HepG2 (cell line): ENCODE measurements at regions not wholly inside any gene's neighbourhood (a gene's known extent, or its start where the extent isn't known, plus 50 kb on each side); places are given as distances from the start of the nearest gene placed in this dataset.
A peak's percentile ranks its signal among the peaks of the same experiment; 100 is the strongest.

ENCODE experiments used
- ATAC-seq: fragments of 200-7000 bp; cut with Tn5 transposase; 3 replicates; pipeline ENCODE4 v1.9.1; 2020; ENCODE audit warnings: mild to moderate bottlenecking, moderate library complexity
- BruUV-seq: library from RNA; stranded (reverse); fragments of 400-500 nt; replicated peaks from 2 replicates; lab custom pipeline; 2021; lab: Mats Ljungman, UMichigan
- CTCF ChIA-PET: fragments of 300-600 bp; formaldehyde crosslinking; extraction: SDS; loops from one replicate; lab custom pipeline; 2021; ENCODE audit warnings: low total read pairs, inconsistent platforms, low intra/inter-chr PET ratio; lab: Yijun Ruan, JAX
- POLR2A ChIA-PET: fragments of 350-600 bp; sonication (Branson Sonifier 250); formaldehyde crosslinking; loops from one replicate; lab custom pipeline; 2020; ENCODE audit warnings: antibody characterized with exemption, inconsistent platforms; lab: Yijun Ruan, JAX
- DNase-seq: peaks from one replicate; pipeline ENCODE4 v3.0.0-alpha.2; 2015; ENCODE audit warnings: low spot score
- FAIRE-seq: peaks from 3 replicates; lab custom pipeline; 2011; peaks lifted over from hg19 to GRCh38; lab: Jason Lieb, UNC
- H2AFZ ChIP-seq: one replicate; pipeline ENCODE4 v1.6.1; 2011; ENCODE audit warnings: low read length, inconsistent platforms
- H3K27ac ChIP-seq: fragments of 300-600 bp; 3 replicates; pipeline ENCODE4 v1.8.0; 2011; ENCODE audit warnings: mixed run types, mild to moderate bottlenecking, mixed read lengths, low read length, inconsistent platforms; ENCODE audit not compliant: insufficient read depth; ENCODE audit errors: extremely low read length
- H3K27me3 ChIP-seq, 2 experiments: fragments of 200-600 bp in 1 of 2; 2 replicates in 1 of 2; 3 replicates in 1 of 2; pipeline versions ENCODE4 v1.6.0 to v1.8.0; 2011; ENCODE audit warnings: low read length in 2 of 2, mild to moderate bottlenecking in 2 of 2, moderate library complexity in 2 of 2, inconsistent platforms in 1 of 2; ENCODE audit not compliant: insufficient read depth in 2 of 2, control insufficient read depth in 1 of 2
- H3K36me3 ChIP-seq, 2 experiments: fragments of 200-600 bp in 1 of 2; replicated peaks in 1 of 2; 2 replicates in 1 of 2; 3 replicates in 1 of 2; pipeline versions ENCODE4 v1.5.1 to v1.8.0; 2011; ENCODE audit warnings: low read length in 2 of 2, inconsistent platforms in 1 of 2; ENCODE audit not compliant: insufficient read depth in 2 of 2, control insufficient read depth in 1 of 2
- H3K4me1 ChIP-seq: 2 replicates; pipeline ENCODE4 v1.5.1; 2012; ENCODE audit warnings: low read length, inconsistent platforms; ENCODE audit not compliant: insufficient read depth
- H3K4me2 ChIP-seq: 2 replicates; pipeline ENCODE4 v1.6.0; 2011; ENCODE audit warnings: low read depth, low read length, inconsistent platforms
- H3K4me3 ChIP-seq, 3 experiments: fragments of 200-600 bp in 1 of 3; sonication (generic), shearing (Covaris generic) in 1 of 3; replicated peaks in 1 of 3; 2 replicates each; pipeline ENCODE4 v1.5.1; 2011 to 2016; ENCODE audit warnings: low read length in 3 of 3, inconsistent platforms in 2 of 3, low read depth in 2 of 3, mild to moderate bottlenecking in 2 of 3, control low read depth in 1 of 3, mixed read lengths in 1 of 3; ENCODE audit not compliant: insufficient read depth in 1 of 3
- H3K79me2 ChIP-seq: one replicate; pipeline ENCODE4 v1.6.1; 2011; ENCODE audit warnings: low read length, inconsistent platforms; ENCODE audit not compliant: insufficient read depth
- H3K9ac ChIP-seq: 2 replicates; pipeline ENCODE4 v1.6.0; 2011; ENCODE audit warnings: mild to moderate bottlenecking, low read depth, low read length, inconsistent platforms; ENCODE audit not compliant: insufficient read depth
- H3K9me3 ChIP-seq: 2 replicates; pipeline ENCODE4 v1.5.1; 2012; ENCODE audit warnings: mild to moderate bottlenecking, low read length
- H4K20me1 ChIP-seq: 2 replicates; pipeline ENCODE4 v1.6.0; 2011; ENCODE audit warnings: inconsistent platforms, mild to moderate bottlenecking, low read length, moderate library complexity; ENCODE audit not compliant: insufficient read depth
- CBX2 ChIP-seq, 2 experiments: fragments of 200-600 bp in 1 of 2; sonication (generic); formaldehyde crosslinking in 1 of 2; IDR thresholded peaks; 2 replicates each; pipeline versions ENCODE4 v1.7.0 to v1.8.1; 2018 to 2022; ENCODE audit warnings: low read depth in 2 of 2, low read length in 1 of 2, mild to moderate bottlenecking in 1 of 2, missing genetic modification reagents in 1 of 2
- KMT2A ChIP-seq: sonication (generic); formaldehyde crosslinking; IDR thresholded peaks from 2 replicates; pipeline ENCODE4 v1.4.0; 2020; ENCODE audit warnings: missing genetic modification reagents
- LCORL ChIP-seq, 2 experiments: fragments of 450-650 bp in 1 of 2; sonication (generic) in 1 of 2; formaldehyde crosslinking in 1 of 2; IDR thresholded peaks; 2 replicates each; pipeline versions ENCODE4 v1.5.0 to v1.6.1; 2017 to 2020; ENCODE audit warnings: antibody characterized with exemption in 1 of 2, missing genetic modification reagents in 1 of 2
- SAP130 ChIP-seq: IDR thresholded peaks from 2 replicates; pipeline ENCODE4 v1.6.1; 2016; ENCODE audit warnings: low read depth
- SNAI1 ChIP-seq: sonication (generic); formaldehyde crosslinking; IDR thresholded peaks from 2 replicates; pipeline ENCODE4 v1.5.0; 2020; ENCODE audit warnings: mild to moderate bottlenecking, missing genetic modification reagents, borderline replicate concordance
- SNRNP70 ChIP-seq: fragments of 200-400 bp; formaldehyde crosslinking; IDR thresholded peaks from 2 replicates; pipeline ENCODE4 v1.6.1; 2017; ENCODE audit warnings: mild to moderate bottlenecking, low read depth, low read length, moderate library complexity
- ZNF12 ChIP-seq: sonication (generic); formaldehyde crosslinking; IDR thresholded peaks from 2 replicates; pipeline ENCODE4 v1.5.0; 2020; ENCODE audit warnings: missing genetic modification reagents
- ZNF335 ChIP-seq: sonication (generic); formaldehyde crosslinking; IDR thresholded peaks from 2 replicates; pipeline ENCODE4 v1.4.0; 2020; ENCODE audit warnings: missing genetic modification reagents
- ZNF569 ChIP-seq: sonication (generic); formaldehyde crosslinking; IDR thresholded peaks from 2 replicates; pipeline ENCODE4 v1.5.0; 2020; ENCODE audit warnings: mild to moderate bottlenecking, missing genetic modification reagents, moderate library complexity, borderline replicate concordance
- WGBS: methylation state at CpG from one replicate; pipeline ENCODE4 v1.1.6; 2017; ENCODE audit warnings: low lambda C conversion rate; 5-methylcytosine and 5-hydroxymethylcytosine counted together
- in situ Hi-C: cut with HindIII; loops from 2 replicates; pipeline ENCODE4 v1.10.0; 2017; ENCODE audit warnings: low pct_unique_long_range_greater_than_20kb; ENCODE audit not compliant: extremely low pct_ligation_motif_present
- intact Hi-C: fragments of 100-400 bp; cut with micrococcal nuclease; formaldehyde crosslinking; loops from one replicate; pipeline ENCODE4 v1.10.0; 2022; ENCODE audit not compliant: unreplicated experiment
- TF ChIP-seq, protein P1 (sequence below): sonication (generic); formaldehyde crosslinking; IDR thresholded peaks from 2 replicates; pipeline ENCODE4 v1.5.0; 2020; ENCODE audit warnings: mild to moderate bottlenecking, missing genetic modification reagents, borderline replicate concordance
- TF ChIP-seq, protein P2 (sequence below): fragments of 450-650 bp; IDR thresholded peaks from 2 replicates; pipeline ENCODE4 v1.6.1; 2017
- TF ChIP-seq, protein P3 (sequence below): sonication (generic); formaldehyde crosslinking; IDR thresholded peaks from 2 replicates; pipeline ENCODE4 v1.4.0; 2020; ENCODE audit warnings: mild to moderate bottlenecking, missing genetic modification reagents

DNA sequence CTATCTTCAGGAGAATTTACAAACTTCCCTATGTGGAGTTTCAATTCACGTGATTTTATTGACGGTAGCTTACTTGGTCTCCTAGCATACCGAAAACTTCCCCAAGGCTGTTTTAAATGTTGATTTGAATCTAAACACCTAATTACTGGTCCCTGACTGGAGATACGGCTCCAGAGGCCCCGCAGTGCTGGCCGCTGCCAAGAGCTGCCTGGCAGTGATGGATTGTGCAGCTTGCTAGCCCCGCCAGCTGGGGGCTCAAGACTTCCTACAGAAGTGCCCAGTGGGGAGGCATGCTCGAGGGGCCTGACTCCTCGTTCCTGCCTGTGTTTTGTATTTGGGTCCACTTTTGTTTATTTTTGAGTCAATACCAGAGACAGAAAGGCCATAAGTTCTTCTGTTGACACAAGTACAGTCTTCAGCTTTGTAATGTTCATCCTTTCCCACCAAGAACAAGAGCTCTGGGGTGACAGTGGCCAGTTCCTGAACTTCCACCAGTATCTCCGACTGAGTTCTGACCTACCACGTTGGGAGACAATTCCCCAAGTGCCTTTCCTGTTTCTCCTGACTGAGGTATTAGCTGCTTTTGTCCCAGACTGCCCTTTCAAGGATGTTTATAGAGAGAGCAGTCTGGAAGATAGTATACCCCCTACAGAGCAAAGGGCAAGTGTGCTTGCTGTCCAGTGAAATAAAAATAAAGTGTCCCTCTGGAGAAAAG is 80.7 kb upstream of the CXCL12 start:
- no peaks in the 10 kb centered on the region for H4K20me1 ChIP-seq
- no peak overlapping the region for H2AFZ ChIP-seq
- no TSS peak for BruUV-seq
- H3K9me3 ChIP-seq, result no peaks in the 10 kb centered on the region
- TF ChIP-seq, protein P1, sequence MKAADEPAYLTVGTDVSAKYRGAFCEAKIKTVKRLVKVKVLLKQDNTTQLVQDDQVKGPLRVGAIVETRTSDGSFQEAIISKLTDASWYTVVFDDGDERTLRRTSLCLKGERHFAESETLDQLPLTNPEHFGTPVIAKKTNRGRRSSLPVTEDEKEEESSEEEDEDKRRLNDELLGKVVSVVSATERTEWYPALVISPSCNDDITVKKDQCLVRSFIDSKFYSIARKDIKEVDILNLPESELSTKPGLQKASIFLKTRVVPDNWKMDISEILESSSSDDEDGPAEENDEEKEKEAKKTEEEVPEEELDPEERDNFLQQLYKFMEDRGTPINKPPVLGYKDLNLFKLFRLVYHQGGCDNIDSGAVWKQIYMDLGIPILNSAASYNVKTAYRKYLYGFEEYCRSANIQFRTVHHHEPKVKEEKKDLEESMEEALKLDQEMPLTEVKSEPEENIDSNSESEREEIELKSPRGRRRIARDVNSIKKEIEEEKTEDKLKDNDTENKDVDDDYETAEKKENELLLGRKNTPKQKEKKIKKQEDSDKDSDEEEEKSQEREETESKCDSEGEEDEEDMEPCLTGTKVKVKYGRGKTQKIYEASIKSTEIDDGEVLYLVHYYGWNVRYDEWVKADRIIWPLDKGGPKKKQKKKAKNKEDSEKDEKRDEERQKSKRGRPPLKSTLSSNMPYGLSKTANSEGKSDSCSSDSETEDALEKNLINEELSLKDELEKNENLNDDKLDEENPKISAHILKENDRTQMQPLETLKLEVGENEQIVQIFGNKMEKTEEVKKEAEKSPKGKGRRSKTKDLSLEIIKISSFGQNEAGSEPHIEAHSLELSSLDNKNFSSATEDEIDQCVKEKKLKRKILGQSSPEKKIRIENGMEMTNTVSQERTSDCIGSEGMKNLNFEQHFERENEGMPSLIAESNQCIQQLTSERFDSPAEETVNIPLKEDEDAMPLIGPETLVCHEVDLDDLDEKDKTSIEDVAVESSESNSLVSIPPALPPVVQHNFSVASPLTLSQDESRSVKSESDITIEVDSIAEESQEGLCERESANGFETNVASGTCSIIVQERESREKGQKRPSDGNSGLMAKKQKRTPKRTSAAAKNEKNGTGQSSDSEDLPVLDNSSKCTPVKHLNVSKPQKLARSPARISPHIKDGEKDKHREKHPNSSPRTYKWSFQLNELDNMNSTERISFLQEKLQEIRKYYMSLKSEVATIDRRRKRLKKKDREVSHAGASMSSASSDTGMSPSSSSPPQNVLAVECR (CRISPR knock-in tag), result no peak
- no peak for TF ChIP-seq SNRNP70
- no peak for TF ChIP-seq SAP130 (CRISPR knock-in tag)
- TF ChIP-seq, protein P2, sequence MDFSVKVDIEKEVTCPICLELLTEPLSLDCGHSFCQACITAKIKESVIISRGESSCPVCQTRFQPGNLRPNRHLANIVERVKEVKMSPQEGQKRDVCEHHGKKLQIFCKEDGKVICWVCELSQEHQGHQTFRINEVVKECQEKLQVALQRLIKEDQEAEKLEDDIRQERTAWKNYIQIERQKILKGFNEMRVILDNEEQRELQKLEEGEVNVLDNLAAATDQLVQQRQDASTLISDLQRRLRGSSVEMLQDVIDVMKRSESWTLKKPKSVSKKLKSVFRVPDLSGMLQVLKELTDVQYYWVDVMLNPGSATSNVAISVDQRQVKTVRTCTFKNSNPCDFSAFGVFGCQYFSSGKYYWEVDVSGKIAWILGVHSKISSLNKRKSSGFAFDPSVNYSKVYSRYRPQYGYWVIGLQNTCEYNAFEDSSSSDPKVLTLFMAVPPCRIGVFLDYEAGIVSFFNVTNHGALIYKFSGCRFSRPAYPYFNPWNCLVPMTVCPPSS, result no peak
- no peak for TF ChIP-seq KMT2A (CRISPR knock-in tag)
- TF ChIP-seq ZNF12 (CRISPR knock-in tag), result no peak
- TF ChIP-seq ZNF569 (CRISPR knock-in tag), result no peak
- TF ChIP-seq ZNF335 (CRISPR knock-in tag), result no peak
- no peak for TF ChIP-seq LCORL (IDR thresholded peaks at IDR 0.05)
- TF ChIP-seq LCORL (CRISPR knock-in tag; IDR thresholded peaks at IDR 0.05), result no peak
- no peak for TF ChIP-seq SNAI1 (CRISPR knock-in tag)
- TF ChIP-seq, protein P3, sequence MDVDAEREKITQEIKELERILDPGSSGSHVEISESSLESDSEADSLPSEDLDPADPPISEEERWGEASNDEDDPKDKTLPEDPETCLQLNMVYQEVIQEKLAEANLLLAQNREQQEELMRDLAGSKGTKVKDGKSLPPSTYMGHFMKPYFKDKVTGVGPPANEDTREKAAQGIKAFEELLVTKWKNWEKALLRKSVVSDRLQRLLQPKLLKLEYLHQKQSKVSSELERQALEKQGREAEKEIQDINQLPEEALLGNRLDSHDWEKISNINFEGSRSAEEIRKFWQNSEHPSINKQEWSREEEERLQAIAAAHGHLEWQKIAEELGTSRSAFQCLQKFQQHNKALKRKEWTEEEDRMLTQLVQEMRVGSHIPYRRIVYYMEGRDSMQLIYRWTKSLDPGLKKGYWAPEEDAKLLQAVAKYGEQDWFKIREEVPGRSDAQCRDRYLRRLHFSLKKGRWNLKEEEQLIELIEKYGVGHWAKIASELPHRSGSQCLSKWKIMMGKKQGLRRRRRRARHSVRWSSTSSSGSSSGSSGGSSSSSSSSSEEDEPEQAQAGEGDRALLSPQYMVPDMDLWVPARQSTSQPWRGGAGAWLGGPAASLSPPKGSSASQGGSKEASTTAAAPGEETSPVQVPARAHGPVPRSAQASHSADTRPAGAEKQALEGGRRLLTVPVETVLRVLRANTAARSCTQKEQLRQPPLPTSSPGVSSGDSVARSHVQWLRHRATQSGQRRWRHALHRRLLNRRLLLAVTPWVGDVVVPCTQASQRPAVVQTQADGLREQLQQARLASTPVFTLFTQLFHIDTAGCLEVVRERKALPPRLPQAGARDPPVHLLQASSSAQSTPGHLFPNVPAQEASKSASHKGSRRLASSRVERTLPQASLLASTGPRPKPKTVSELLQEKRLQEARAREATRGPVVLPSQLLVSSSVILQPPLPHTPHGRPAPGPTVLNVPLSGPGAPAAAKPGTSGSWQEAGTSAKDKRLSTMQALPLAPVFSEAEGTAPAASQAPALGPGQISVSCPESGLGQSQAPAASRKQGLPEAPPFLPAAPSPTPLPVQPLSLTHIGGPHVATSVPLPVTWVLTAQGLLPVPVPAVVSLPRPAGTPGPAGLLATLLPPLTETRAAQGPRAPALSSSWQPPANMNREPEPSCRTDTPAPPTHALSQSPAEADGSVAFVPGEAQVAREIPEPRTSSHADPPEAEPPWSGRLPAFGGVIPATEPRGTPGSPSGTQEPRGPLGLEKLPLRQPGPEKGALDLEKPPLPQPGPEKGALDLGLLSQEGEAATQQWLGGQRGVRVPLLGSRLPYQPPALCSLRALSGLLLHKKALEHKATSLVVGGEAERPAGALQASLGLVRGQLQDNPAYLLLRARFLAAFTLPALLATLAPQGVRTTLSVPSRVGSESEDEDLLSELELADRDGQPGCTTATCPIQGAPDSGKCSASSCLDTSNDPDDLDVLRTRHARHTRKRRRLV (CRISPR knock-in tag), result no peak
- TF ChIP-seq CBX2 (IDR thresholded peaks at IDR 0.05; ENCODE audit: low read depth, low read length), result no peak
- no peak for TF ChIP-seq CBX2 (CRISPR knock-in tag; IDR thresholded peaks at IDR 0.05; ENCODE audit: low read depth)
- H3K9ac ChIP-seq, result no peak overlapping the region
- no peaks in the 10 kb centered on the region for H3K4me1 ChIP-seq
- intact Hi-C loops, result no loop called here
- FAIRE-seq, result no peak
- no peak overlapping the region for H3K27ac ChIP-seq
- ChIA-PET POLR2A (no interaction called here), CTCF (no interaction called here)
- peaks cover 0 to 3% of the 10 kb centered on the region in 2 experiments; a peak in 2 of 5 replicates for H3K27me3 ChIP-seq
- WGBS, result 34% methylated on average over 10 of the region's 11 CpGs
- H3K4me3 ChIP-seq, result no peak overlapping the region
- H3K36me3 ChIP-seq, result no peaks in the 10 kb centered on the region
- H3K4me2 ChIP-seq, result no peak overlapping the region
- no peak for DNase-seq
- H3K79me2 ChIP-seq, result no peaks in the 10 kb centered on the region
- ATAC-seq, result peak; percentile 56; the same call in 2 of the 3 replicates
- in situ Hi-C loops, result no loop called here
